ENCODE measurements at regions not wholly inside any gene's neighbourhood (a gene's known extent, or its start where the extent isn't known, plus 50 kb on each side); places are given as distances from the start of the nearest gene placed in this dataset.

DNA sequence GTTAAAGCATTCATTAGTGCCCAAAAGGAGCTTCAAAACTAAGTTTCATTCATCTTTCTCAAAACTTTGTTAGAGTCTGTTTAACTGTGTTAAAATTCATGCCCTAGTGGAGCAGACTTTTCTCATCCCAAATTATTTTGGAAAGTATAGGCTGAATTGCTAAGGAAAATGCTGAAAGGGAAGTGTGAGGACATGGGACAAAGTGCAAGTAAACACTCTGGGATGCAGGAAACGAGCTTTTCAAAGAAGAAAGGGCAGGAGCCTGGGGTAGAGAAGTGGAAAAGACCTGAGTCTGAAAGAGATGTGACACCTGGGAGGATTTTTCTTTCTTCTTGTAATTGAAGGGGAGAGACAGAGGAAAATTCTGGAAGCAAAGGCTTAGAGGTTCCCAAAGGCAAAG is 93.1 kb upstream of the ANKRD1 start:
- TF ChIP-seq, protein P1, sequence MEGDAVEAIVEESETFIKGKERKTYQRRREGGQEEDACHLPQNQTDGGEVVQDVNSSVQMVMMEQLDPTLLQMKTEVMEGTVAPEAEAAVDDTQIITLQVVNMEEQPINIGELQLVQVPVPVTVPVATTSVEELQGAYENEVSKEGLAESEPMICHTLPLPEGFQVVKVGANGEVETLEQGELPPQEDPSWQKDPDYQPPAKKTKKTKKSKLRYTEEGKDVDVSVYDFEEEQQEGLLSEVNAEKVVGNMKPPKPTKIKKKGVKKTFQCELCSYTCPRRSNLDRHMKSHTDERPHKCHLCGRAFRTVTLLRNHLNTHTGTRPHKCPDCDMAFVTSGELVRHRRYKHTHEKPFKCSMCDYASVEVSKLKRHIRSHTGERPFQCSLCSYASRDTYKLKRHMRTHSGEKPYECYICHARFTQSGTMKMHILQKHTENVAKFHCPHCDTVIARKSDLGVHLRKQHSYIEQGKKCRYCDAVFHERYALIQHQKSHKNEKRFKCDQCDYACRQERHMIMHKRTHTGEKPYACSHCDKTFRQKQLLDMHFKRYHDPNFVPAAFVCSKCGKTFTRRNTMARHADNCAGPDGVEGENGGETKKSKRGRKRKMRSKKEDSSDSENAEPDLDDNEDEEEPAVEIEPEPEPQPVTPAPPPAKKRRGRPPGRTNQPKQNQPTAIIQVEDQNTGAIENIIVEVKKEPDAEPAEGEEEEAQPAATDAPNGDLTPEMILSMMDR (IDR thresholded peaks at IDR 0.05) = no peak
- TF ChIP-seq POLR2AphosphoS5 (IDR thresholded peaks at IDR 0.05; ENCODE audit: insufficient read depth in 1 of 2, low read depth in 1 of 2) = no peak

All from vagina (tissue), 2 donors.